Endothelial cell of umbilical vein (primary cell): ENCODE measurements at regions not wholly inside any gene's neighbourhood (a gene's known extent, or its start where the extent isn't known, plus 50 kb on each side); places are given as distances from the start of the nearest gene placed in this dataset.

ENCODE experiments used
- EZH2 ChIP-seq: IDR thresholded peaks from 2 replicates; pipeline ENCODE4 v1.6.1; 2012; ENCODE audit warnings: borderline replicate concordance, low read depth, mild to moderate bottlenecking, moderate library complexity, low read length, inconsistent platforms; ENCODE audit not compliant: severe bottlenecking
- JUN ChIP-seq: IDR thresholded peaks from 2 replicates; pipeline ENCODE4 v1.6.1; 2011; ENCODE audit warnings: borderline replicate concordance, low read depth; ENCODE audit not compliant: insufficient read length, insufficient read depth
- POLR2A ChIP-seq: IDR thresholded peaks from 2 replicates; pipeline ENCODE4 v1.6.1; 2012; ENCODE audit warnings: low read depth, mild to moderate bottlenecking, control low read depth, low read length
- POLR2AphosphoS5 ChIP-seq: IDR thresholded peaks from 2 replicates; pipeline ENCODE4 v1.6.1; 2012; ENCODE audit warnings: low read depth, mild to moderate bottlenecking, control low read depth, low read length, moderate library complexity; ENCODE audit not compliant: insufficient read depth
- TF ChIP-seq, protein P1 (sequence below), 2 donors: IDR thresholded peaks; 1 replicate in 1 of 2; 2 replicates in 1 of 2; pipeline ENCODE4 v1.5.1; 2011; ENCODE audit warnings: low read length in 2 of 2, mild to moderate bottlenecking in 2 of 2, moderate library complexity in 2 of 2, control low read depth in 1 of 2, inconsistent platforms in 1 of 2, low read depth in 1 of 2; ENCODE audit not compliant: insufficient read depth in 1 of 2; ENCODE audit errors: extremely low read depth in 1 of 2
- TF ChIP-seq, protein P2 (sequence below): IDR thresholded peaks from 2 replicates; pipeline ENCODE4 v1.6.1; 2011; ENCODE audit not compliant: insufficient read depth, insufficient read length

GRCh38 chr3:67176396-67176795 lies 178.3 kb downstream of the KBTBD8 start:
- TF ChIP-seq, protein P1, sequence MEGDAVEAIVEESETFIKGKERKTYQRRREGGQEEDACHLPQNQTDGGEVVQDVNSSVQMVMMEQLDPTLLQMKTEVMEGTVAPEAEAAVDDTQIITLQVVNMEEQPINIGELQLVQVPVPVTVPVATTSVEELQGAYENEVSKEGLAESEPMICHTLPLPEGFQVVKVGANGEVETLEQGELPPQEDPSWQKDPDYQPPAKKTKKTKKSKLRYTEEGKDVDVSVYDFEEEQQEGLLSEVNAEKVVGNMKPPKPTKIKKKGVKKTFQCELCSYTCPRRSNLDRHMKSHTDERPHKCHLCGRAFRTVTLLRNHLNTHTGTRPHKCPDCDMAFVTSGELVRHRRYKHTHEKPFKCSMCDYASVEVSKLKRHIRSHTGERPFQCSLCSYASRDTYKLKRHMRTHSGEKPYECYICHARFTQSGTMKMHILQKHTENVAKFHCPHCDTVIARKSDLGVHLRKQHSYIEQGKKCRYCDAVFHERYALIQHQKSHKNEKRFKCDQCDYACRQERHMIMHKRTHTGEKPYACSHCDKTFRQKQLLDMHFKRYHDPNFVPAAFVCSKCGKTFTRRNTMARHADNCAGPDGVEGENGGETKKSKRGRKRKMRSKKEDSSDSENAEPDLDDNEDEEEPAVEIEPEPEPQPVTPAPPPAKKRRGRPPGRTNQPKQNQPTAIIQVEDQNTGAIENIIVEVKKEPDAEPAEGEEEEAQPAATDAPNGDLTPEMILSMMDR (IDR thresholded peaks at IDR 0.05; ENCODE audit: extremely low read depth in 1 of 2, insufficient read depth in 1 of 2, low read depth in 1 of 2, low read length in 2 of 2) = no peak
- TF ChIP-seq EZH2 (no peak), POLR2A (no peak), POLR2AphosphoS5 (no peak), JUN (no peak)
- TF ChIP-seq, protein P2, sequence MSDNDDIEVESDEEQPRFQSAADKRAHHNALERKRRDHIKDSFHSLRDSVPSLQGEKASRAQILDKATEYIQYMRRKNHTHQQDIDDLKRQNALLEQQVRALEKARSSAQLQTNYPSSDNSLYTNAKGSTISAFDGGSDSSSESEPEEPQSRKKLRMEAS = no peak
